ENCODE measurements at regions not wholly inside any gene's neighbourhood (a gene's known extent, or its start where the extent isn't known, plus 50 kb on each side); places are given as distances from the start of the nearest gene placed in this dataset.

DNA sequence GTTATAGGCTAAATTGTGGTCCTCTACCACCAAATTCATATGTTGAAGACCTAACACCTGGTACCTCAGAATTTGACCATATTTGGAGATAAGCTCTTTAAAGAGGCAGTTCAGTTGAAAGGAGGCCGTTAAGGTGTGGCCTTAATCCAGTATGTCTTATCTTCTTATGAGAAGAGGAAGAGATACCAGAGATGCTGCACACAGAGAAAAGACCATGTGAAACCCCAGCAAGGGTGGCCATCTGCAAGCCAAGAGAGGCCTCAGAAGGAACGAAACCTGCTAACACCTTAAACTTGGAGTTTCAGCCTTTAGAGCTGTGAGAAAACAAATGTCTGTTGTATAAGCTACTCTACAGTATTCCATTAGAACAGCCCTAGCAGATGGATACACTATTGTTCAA is 528.1 kb upstream of the DCC start:
- TF ChIP-seq POLR2A (IDR thresholded peaks at IDR 0.05; ENCODE audit: low read depth, low read length), result no peak
- FAIRE-seq (no peak), DNase-seq (ENCODE audit: insufficient read length, low spot score) (no peak)

- DNase-seq (ENCODE audit: insufficient read length, low spot score) (no peak), FAIRE-seq (no peak)
- no peak for TF ChIP-seq POLR2A (IDR thresholded peaks at IDR 0.05; ENCODE audit: low read depth, low read length)
Observed at GRCh38 chr18:51813740-51814139, 526.3 kb upstream of the DCC start.

DNA sequence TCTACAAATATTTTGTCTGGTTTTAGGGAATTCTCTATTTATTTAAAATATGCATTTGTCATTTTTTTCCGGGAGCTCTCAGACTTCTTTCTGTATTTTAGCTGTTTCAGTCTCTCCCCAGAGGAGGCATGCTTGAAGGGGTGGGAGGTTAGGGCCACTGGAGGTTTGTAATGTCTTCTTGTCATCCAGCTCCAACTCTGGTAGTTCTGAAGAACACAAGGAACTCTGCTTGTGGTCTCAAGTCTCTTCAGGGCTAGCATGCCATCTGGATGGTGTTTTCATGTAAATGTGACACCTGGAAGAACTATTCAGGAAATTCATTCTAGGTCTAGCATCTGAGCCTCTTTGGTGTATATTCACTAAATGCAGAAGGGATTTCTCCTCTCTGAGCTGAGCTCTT is 518.4 kb upstream of the DCC start:
- FAIRE-seq, result no peak
- TF ChIP-seq POLR2A (IDR thresholded peaks at IDR 0.05; ENCODE audit: low read depth, low read length), result no peak
- no peak for DNase-seq (ENCODE audit: insufficient read length, low spot score)

DNA sequence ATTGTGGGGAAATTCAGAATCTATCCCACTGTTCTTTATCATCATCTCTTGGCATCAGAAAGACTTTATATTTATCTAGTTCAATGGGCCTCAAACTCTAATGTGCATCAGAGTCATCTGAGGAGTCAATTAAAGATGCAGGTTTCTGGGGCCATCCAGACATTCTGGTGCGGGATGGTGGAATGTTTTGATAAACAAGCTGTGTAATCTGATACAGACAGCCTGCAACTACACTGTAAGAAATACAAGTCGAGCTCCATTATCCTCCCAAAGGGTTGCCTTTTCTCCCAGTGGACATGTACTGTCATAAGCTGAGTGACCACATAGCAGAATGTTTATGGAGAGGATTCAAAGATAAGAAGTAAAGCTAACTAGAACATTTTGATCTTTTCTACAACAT is 515.3 kb upstream of the DCC start:
- DNase-seq (ENCODE audit: insufficient read length, low spot score) (no peak), FAIRE-seq (no peak)
- TF ChIP-seq POLR2A (IDR thresholded peaks at IDR 0.05; ENCODE audit: low read depth, low read length), result no peak

- DNase-seq (ENCODE audit: insufficient read length, low spot score) (no peak), FAIRE-seq (no peak)
- TF ChIP-seq POLR2A (IDR thresholded peaks at IDR 0.05; ENCODE audit: low read depth, low read length), result no peak
Observed at GRCh38 chr18:51833850-51834249, 506.1 kb upstream of the DCC start.

GRCh38 chr18:51848702-51849101 is 491.3 kb upstream of the DCC start:
- no peak for TF ChIP-seq POLR2A (IDR thresholded peaks at IDR 0.05; ENCODE audit: low read depth, low read length)
- DNase-seq (ENCODE audit: insufficient read length, low spot score) (no peak), FAIRE-seq (no peak)

DNA sequence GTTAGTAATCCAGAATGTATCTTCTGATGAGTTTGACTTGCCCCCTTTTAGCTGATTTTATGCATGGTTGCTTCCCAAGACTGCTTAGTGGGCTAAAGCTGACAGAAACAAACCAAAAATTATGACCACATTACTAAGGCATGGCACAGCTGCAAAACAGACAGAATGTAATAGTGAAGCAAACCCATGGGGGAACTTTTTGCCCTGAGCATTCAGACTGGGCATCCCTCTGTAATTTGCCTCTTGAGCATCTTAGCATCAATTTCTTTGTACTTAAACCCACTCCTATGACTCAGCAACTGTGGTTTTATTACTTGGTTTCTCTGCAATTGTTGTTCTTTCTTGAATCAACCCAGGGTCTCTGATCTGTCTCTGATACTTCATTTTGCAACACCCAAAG is 487.3 kb upstream of the DCC start:
- DNase-seq (ENCODE audit: insufficient read length, low spot score) (no peak), FAIRE-seq (no peak)
- TF ChIP-seq POLR2A (IDR thresholded peaks at IDR 0.05; ENCODE audit: low read depth, low read length), result no peak

DNA sequence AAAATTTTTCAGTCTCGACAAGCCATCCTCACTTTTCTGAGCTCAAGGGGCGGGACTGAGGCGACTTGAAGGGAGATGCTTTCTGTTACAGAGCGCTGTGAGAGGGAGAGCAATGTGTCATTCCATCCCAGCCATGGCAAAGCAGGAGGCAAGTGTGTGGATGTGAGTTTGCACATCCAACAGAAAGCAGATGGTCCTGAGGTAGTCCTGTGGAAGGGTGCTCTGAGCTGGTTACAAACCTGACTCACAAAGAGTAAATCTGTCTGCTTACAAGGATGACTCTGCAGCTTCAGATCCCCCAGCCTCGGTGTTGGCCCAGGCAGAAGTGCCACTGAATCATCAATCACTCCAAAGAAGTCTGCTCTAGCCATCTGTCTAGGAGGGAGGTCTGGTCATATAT is 482.0 kb upstream of the DCC start:
- no peak for DNase-seq (ENCODE audit: insufficient read length, low spot score)
- no peak for TF ChIP-seq POLR2A (IDR thresholded peaks at IDR 0.05; ENCODE audit: low read depth, low read length)
- no peak for FAIRE-seq

DNA sequence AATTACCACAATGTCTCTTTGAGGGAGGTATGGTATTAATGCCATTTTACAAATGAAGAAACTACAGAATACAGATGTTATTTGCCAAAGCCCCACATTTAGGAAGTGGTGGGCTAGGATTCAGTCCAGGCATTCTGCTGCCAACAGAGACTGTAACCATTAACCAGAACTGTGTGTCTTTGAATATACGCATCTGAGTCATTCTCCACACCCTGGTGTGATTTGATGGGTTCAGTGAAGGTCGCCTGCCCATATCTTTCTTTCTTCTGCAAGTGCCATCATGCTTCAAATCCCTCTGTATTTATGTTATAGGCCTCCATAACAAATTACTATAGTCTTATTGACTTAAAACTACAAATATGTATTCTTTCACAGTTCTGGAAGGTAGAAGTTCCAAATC is 479.0 kb upstream of the DCC start:
- FAIRE-seq (no peak), DNase-seq (ENCODE audit: insufficient read length, low spot score) (no peak)
- no peak for TF ChIP-seq POLR2A (IDR thresholded peaks at IDR 0.05; ENCODE audit: low read depth, low read length)

DNA sequence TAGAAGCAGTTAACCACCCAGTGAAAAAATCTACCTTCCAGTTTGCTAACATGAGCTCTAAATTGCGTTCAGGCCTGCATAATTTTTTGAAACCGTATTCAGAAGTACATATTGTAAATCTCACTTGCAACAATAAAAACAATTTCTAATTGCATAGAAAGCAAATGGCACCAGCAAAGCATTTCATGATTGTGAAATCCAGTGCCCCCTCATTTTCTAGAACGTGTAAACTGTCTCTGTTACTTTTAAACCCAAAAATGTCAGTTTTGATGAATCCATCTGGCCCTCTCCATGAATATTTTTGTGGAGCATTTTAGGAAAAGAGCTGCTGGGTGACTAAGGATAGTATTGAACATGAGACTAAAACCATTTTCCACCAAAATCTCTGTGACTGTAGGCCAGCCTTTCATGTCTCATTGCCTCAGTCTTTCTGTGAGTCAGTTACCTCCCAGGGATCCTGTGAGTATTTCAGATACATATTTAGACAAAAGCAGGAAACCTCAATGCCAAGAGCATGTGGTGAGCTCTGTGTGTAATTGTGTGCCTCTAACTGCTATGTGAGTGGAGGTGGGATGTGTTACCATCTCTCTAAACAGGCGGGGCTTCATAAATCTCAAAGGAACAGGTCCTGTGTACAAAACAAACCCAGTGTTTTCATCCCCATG is 477.8 kb upstream of the DCC start:
- no peak for FAIRE-seq
- no peak for DNase-seq (ENCODE audit: insufficient read length, low spot score)
- TF ChIP-seq POLR2A (IDR thresholded peaks at IDR 0.05; ENCODE audit: low read depth, low read length), result no peak

- DNase-seq (ENCODE audit: insufficient read length, low spot score) (no peak), FAIRE-seq (no peak)
- no peak for TF ChIP-seq POLR2A (IDR thresholded peaks at IDR 0.05; ENCODE audit: low read depth, low read length)
Observed at GRCh38 chr18:51864219-51864965, 475.6 kb upstream of the DCC start.

DNA sequence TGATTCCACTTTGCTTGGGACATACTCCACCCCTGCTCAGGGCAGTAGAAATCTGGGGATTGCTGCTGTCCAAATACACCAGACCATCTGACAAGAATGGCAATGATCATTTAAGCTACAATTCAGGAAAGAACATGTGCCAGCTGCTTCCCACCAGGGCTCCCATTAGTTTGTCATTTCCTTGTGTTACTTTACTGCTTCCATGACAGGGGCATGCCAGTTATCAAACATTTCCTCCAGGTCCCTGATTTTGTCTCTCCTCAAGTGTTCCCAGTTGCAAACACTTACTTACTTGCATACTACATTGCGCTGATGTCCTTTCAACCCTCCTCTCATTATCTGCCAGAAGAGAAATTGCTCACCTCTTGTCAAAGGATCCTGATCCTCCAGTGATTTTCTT is 474.5 kb upstream of the DCC start:
- no peak for TF ChIP-seq POLR2A (IDR thresholded peaks at IDR 0.05; ENCODE audit: low read depth, low read length)
- FAIRE-seq (no peak), DNase-seq (ENCODE audit: insufficient read length, low spot score) (no peak)

DNA sequence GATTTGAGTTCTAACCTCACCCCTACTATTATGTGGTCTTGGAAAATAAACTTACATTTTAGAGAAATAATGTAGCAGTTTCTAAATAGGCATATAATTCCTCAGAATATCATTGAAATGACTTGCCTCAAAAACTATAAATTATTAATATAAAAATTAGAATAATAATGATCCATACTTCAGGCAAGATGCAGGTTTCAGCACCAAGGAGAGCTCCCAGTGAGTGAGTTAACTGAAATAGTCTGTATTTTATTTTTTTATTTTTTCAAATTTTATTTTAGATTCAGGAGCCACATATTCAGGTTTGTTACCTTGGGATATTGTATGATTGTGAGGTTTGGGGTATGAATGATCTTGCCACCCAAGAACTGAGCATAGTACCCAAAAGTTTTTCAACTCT is 472.2 kb upstream of the DCC start:
- TF ChIP-seq POLR2A (IDR thresholded peaks at IDR 0.05; ENCODE audit: low read depth, low read length), result no peak
- no peak for FAIRE-seq
- DNase-seq (ENCODE audit: insufficient read length, low spot score), result no peak

- no peak for TF ChIP-seq POLR2A (IDR thresholded peaks at IDR 0.05; ENCODE audit: low read depth, low read length)
- no peak for FAIRE-seq
- DNase-seq (ENCODE audit: insufficient read length, low spot score), result no peak
Observed at GRCh38 chr18:51878724-51879123, 461.3 kb upstream of the DCC start.

GRCh38 chr18:51879329-51879728 is 460.7 kb upstream of the DCC start:
- no peak for DNase-seq (ENCODE audit: insufficient read length, low spot score)
- TF ChIP-seq POLR2A (IDR thresholded peaks at IDR 0.05; ENCODE audit: low read depth, low read length), result no peak
- FAIRE-seq, result no peak
